ENCODE measurements at regions not wholly inside any gene's neighbourhood (a gene's known extent, or its start where the extent isn't known, plus 50 kb on each side); places are given as distances from the start of the nearest gene placed in this dataset.
"Not testable (repeated sequence)": the region's sequence is repeated elsewhere in the genome, so short reads cannot be mapped to it uniquely, and the experiment has no call there.

DNA sequence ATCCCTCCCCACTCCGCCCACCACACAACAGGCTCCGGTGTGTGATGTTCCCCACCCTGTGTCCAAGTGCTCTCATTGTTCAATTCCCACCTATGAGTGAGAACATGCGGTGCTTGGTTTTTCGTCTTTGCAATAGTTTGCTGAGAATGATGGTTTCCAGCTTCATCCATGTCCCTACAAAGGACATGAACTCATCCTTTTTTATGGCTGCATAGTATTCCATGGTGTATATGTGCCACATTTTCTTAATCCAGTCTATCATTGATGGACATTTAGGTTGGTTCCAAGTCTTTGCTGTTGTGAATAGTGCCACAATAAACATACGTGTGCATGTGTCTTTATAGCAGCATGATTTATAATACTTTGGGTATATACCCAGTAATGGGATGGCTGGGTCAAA lies 81.0 kb upstream of the TINAGL1 start:
- not testable (repeated sequence) for H3K4me3 ChIP-seq (ENCODE audit: low read length); H3K4ac ChIP-seq (ENCODE audit: low read depth, low read length); H3K27me3 ChIP-seq (ENCODE audit: insufficient read depth, low read length, poor library complexity); DNase-seq; H3K56ac ChIP-seq (ENCODE audit: low read length); H3K36me3 ChIP-seq (ENCODE audit: control insufficient read depth, insufficient read depth, low read length); H2AK5ac ChIP-seq (ENCODE audit: low read length); H2BK120ac ChIP-seq (ENCODE audit: low read depth, low read length); H3K27ac ChIP-seq (ENCODE audit: low read depth, low read length); H3K18ac ChIP-seq (ENCODE audit: low read length); H4K5ac ChIP-seq (ENCODE audit: low read length); H3K4me1 ChIP-seq (ENCODE audit: control insufficient read depth, low read depth, low read length); H3K23ac ChIP-seq (ENCODE audit: low read length); H3K79me2 ChIP-seq (ENCODE audit: control insufficient read depth, insufficient read depth, low read length); H3K79me1 ChIP-seq (ENCODE audit: low read length); H4K8ac ChIP-seq (ENCODE audit: low read depth, low read length); H2BK5ac ChIP-seq (ENCODE audit: low read length); H3K9ac ChIP-seq (ENCODE audit: low read length); H2BK15ac ChIP-seq (replicated peaks; ENCODE audit: low read depth); H3K4me2 ChIP-seq (ENCODE audit: low read length)
- no CpG with 5 or more reads among the region's 5 CpGs for WGBS (ENCODE audit: extremely low coverage, insufficient coverage, low lambda C conversion rate)

DNA sequence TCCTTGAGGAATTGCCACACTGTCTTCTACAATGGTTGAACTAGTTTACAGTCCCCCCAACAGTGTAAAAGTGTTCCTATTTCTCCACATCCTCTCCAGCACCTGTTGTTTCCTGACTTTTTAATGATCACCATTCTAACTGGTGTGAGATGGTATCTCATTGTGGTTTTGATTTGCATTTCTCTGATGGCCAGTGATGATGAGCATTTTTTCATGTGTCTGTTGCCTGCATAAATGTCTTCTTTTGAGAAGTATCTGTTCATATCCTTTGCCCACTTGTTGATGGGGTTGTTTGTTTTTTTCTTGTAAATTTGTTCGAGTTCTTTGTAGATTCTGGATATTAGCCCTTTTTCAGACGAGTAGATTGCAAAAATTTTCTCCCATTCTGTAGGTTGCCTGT lies 80.5 kb upstream of the TINAGL1 start:
- H2BK15ac ChIP-seq (replicated peaks; ENCODE audit: low read depth); H3K4me2 ChIP-seq (ENCODE audit: low read length); H3K4me3 ChIP-seq (ENCODE audit: low read length); H4K5ac ChIP-seq (ENCODE audit: low read length); H3K27ac ChIP-seq (ENCODE audit: low read depth, low read length); H3K18ac ChIP-seq (ENCODE audit: low read length); H2AK5ac ChIP-seq (ENCODE audit: low read length); DNase-seq; H3K56ac ChIP-seq (ENCODE audit: low read length); H3K4ac ChIP-seq (ENCODE audit: low read depth, low read length); H3K79me1 ChIP-seq (ENCODE audit: low read length); H3K79me2 ChIP-seq (ENCODE audit: control insufficient read depth, insufficient read depth, low read length); H3K27me3 ChIP-seq (ENCODE audit: insufficient read depth, low read length, poor library complexity); H2BK120ac ChIP-seq (ENCODE audit: low read depth, low read length); H2BK5ac ChIP-seq (ENCODE audit: low read length); H3K23ac ChIP-seq (ENCODE audit: low read length); H4K8ac ChIP-seq (ENCODE audit: low read depth, low read length); H3K36me3 ChIP-seq (ENCODE audit: control insufficient read depth, insufficient read depth, low read length); H3K4me1 ChIP-seq (ENCODE audit: control insufficient read depth, low read depth, low read length); H3K9ac ChIP-seq (ENCODE audit: low read length): not testable (repeated sequence)
- no CpG with 5 or more reads among the region's 2 CpGs for WGBS (ENCODE audit: extremely low coverage, insufficient coverage, low lambda C conversion rate)

DNA sequence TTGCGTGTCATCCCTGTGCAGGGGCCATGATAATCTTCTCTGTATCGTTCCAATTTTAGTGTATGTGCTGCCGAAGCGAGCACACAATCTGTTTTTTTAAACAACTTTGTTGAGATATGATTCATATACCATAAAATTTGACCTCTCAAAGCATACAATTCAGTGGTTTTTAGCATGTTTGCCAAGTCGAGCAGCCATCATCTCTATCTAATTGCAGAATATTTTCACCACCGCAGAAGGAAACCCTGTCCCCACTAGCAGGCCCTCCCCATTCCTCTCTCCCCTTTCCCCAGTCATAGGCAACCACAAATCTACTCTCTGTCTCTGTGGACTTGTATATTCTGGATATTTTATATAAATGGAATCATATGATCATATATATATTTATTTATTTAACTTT lies 78.7 kb upstream of the TINAGL1 start:
- H3K79me1 ChIP-seq (ENCODE audit: low read length): no peaks in the 10 kb centered on the region
- no peak overlapping the region for H3K27ac ChIP-seq (ENCODE audit: low read depth, low read length)
- no peak overlapping the region for H3K4me2 ChIP-seq (ENCODE audit: low read length)
- no peak overlapping the region for H3K56ac ChIP-seq (ENCODE audit: low read length)
- H4K5ac ChIP-seq (ENCODE audit: low read length): no peak overlapping the region
- no peak overlapping the region for H2BK120ac ChIP-seq (ENCODE audit: low read depth, low read length)
- no peaks in the 10 kb centered on the region for H3K36me3 ChIP-seq (ENCODE audit: control insufficient read depth, insufficient read depth, low read length)
- no peak overlapping the region for H3K4me3 ChIP-seq (ENCODE audit: low read length)
- H2AK5ac ChIP-seq (ENCODE audit: low read length): no peak overlapping the region
- H4K8ac ChIP-seq (ENCODE audit: low read depth, low read length): no peak overlapping the region
- H3K23ac ChIP-seq (ENCODE audit: low read length): no peak overlapping the region
- no peak overlapping the region for H2BK5ac ChIP-seq (ENCODE audit: low read length)
- H3K4ac ChIP-seq (ENCODE audit: low read depth, low read length): no peak overlapping the region
- no peak overlapping the region for H3K9ac ChIP-seq (ENCODE audit: low read length)
- no peak overlapping the region for H3K18ac ChIP-seq (ENCODE audit: low read length)
- no peaks in the 10 kb centered on the region for H3K79me2 ChIP-seq (ENCODE audit: control insufficient read depth, insufficient read depth, low read length)
- WGBS (ENCODE audit: extremely low coverage, insufficient coverage, low lambda C conversion rate): no CpG with 5 or more reads among the region's 6 CpGs
- DNase-seq: no peak
- peaks cover 4% of the 10 kb centered on the region for H3K4me1 ChIP-seq (ENCODE audit: control insufficient read depth, low read depth, low read length)
- no peak overlapping the region for H2BK15ac ChIP-seq (replicated peaks; ENCODE audit: low read depth)
- no peaks in the 10 kb centered on the region for H3K27me3 ChIP-seq (ENCODE audit: insufficient read depth, low read length, poor library complexity)

DNA sequence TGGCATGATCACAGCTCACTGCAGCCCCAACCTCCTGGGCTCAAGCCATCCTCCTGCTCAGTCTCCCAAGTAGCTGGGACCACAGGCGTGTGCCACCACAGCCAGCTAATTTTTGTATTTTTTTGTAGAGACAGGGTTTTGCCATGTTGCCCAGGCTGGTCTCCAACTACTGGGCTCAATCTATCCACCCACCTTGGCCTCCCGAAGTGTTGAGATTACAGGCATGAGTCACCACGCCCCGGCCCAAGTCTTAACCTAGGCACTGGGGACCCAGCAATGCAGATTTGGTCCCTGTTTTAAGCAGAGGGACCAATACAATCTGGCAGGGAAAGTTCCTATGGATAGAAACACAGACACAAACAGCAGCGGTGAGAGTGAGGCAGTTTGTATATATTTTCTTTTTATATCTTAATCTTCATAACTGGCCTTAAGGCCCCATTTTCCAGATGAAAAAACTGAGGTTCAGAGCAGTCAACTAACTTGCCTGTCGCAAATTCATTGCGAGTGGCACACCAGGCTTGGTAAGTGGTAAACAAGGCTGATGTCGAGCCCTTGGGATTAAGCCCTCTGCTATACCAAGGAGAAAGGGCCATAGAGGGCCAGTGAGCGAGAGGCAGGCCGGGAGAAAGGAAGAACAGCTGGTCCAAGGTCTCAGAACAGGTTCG lies 77.8 kb upstream of the TINAGL1 start:
- H3K36me3 ChIP-seq (ENCODE audit: control insufficient read depth, insufficient read depth, low read length): no peaks in the 10 kb centered on the region
- no peak overlapping the region for H3K4me2 ChIP-seq (ENCODE audit: low read length)
- H2BK5ac ChIP-seq (ENCODE audit: low read length): peak overlapping the region; percentile 46
- peak overlapping the region; percentile 35 for H2BK120ac ChIP-seq (ENCODE audit: low read depth, low read length)
- no peak overlapping the region for H4K8ac ChIP-seq (ENCODE audit: low read depth, low read length)
- H4K5ac ChIP-seq (ENCODE audit: low read length): no peak overlapping the region
- peak overlapping the region; percentile 29 for H3K9ac ChIP-seq (ENCODE audit: low read length)
- H3K56ac ChIP-seq (ENCODE audit: low read length): peak overlapping the region; percentile 78
- peaks cover 12% of the 10 kb centered on the region for H3K4me1 ChIP-seq (ENCODE audit: control insufficient read depth, low read depth, low read length)
- H3K4me3 ChIP-seq (ENCODE audit: low read length): no peak overlapping the region
- no peak overlapping the region for H3K4ac ChIP-seq (ENCODE audit: low read depth, low read length)
- no peaks in the 10 kb centered on the region for H3K27me3 ChIP-seq (ENCODE audit: insufficient read depth, low read length, poor library complexity)
- no peak overlapping the region for H3K23ac ChIP-seq (ENCODE audit: low read length)
- no peak overlapping the region for H3K27ac ChIP-seq (ENCODE audit: low read depth, low read length)
- no peak overlapping the region for H2BK15ac ChIP-seq (replicated peaks; ENCODE audit: low read depth)
- H3K79me2 ChIP-seq (ENCODE audit: control insufficient read depth, insufficient read depth, low read length): no peaks in the 10 kb centered on the region
- H3K79me1 ChIP-seq (ENCODE audit: low read length): no peaks in the 10 kb centered on the region
- WGBS (ENCODE audit: extremely low coverage, insufficient coverage, low lambda C conversion rate): no CpG with 5 or more reads among the region's 11 CpGs
- no peak for DNase-seq
- no peak overlapping the region for H2AK5ac ChIP-seq (ENCODE audit: low read length)
- H3K18ac ChIP-seq (ENCODE audit: low read length): peak overlapping the region; percentile 82

DNA sequence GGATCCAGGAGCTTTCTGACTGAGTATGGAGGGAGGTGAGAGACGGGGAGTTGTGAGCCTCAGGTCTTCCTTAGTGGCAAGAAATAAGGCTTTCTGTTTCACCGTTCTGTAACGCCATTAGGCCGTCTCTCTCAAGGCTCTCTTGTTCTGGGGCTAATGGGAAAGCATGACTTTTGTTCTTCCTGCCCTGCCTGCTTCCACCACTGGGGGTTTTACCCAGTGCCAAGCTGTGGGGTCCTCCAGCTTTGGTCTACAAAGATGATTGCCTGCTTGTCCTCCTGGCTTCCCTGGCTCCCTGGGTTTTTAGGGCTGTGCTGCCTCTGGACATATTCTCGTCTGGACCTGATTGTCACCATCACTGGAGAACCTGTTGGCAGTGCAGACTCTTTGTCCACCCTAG lies 74.8 kb upstream of the TINAGL1 start:
- no CpG with 5 or more reads among the region's 5 CpGs for WGBS (ENCODE audit: extremely low coverage, insufficient coverage, low lambda C conversion rate)

DNA sequence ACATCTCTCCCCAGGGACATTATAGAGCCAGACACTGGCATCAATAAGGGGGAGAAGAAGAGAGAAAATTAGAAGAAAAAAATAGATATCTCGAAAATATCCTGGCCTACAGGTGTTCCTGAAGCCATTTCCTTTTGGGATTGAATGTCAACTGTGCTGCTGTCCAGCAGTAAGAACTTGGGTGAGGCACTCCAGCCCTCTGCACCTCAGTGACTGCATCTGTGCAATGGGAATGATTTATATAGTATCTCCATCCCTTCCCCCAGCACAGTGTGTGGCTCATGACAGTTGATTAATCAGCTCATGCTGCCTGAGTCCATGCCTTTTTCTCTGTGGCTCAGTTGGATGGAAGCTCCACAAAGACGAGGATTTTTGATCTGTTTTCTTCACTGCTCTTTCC lies 74.1 kb upstream of the TINAGL1 start:
- DNase-seq: no peak
- Histone ChIP-seq H3K79me1 (ENCODE audit: low read length) (no peaks in the 10 kb centered on the region), H3K9ac (ENCODE audit: low read length) (no peak overlapping the region), H3K4me1 (ENCODE audit: control insufficient read depth, low read depth, low read length) (peaks cover 19% of the 10 kb centered on the region), H3K27ac (ENCODE audit: low read depth, low read length) (no peak overlapping the region), H3K4ac (ENCODE audit: low read depth, low read length) (no peak overlapping the region), H3K4me2 (ENCODE audit: low read length) (no peak overlapping the region), H3K18ac (ENCODE audit: low read length) (no peak overlapping the region), H2AK5ac (ENCODE audit: low read length) (no peak overlapping the region), H3K23ac (ENCODE audit: low read length) (no peak overlapping the region), H3K27me3 (ENCODE audit: insufficient read depth, low read length, poor library complexity) (no peaks in the 10 kb centered on the region), H2BK120ac (ENCODE audit: low read depth, low read length) (no peak overlapping the region), H4K8ac (ENCODE audit: low read depth, low read length) (no peak overlapping the region), H2BK5ac (ENCODE audit: low read length) (no peak overlapping the region), H3K36me3 (ENCODE audit: control insufficient read depth, insufficient read depth, low read length) (no peaks in the 10 kb centered on the region), H2BK15ac (replicated peaks; ENCODE audit: low read depth) (no peak overlapping the region), H3K56ac (ENCODE audit: low read length) (no peak overlapping the region), H3K79me2 (ENCODE audit: control insufficient read depth, insufficient read depth, low read length) (no peaks in the 10 kb centered on the region), H4K5ac (ENCODE audit: low read length) (no peak overlapping the region), H3K4me3 (ENCODE audit: low read length) (no peak overlapping the region)
- no CpG with 5 or more reads among the region's 2 CpGs for WGBS (ENCODE audit: extremely low coverage, insufficient coverage, low lambda C conversion rate)

More for the DNA sequence above, 74.8 kb upstream of the TINAGL1 start:
- H3K79me2 ChIP-seq (ENCODE audit: control insufficient read depth, insufficient read depth, low read length): no peaks in the 10 kb centered on the region
- H3K4ac ChIP-seq (ENCODE audit: low read depth, low read length): no peak overlapping the region
- H3K23ac ChIP-seq (ENCODE audit: low read length): no peak overlapping the region
- peak overlapping the region; percentile 6 for H2AK5ac ChIP-seq (ENCODE audit: low read length)
- H4K8ac ChIP-seq (ENCODE audit: low read depth, low read length): no peak overlapping the region
- H4K5ac ChIP-seq (ENCODE audit: low read length): no peak overlapping the region
- H3K56ac ChIP-seq (ENCODE audit: low read length): peak overlapping the region; percentile 17
- no peaks in the 10 kb centered on the region for H3K79me1 ChIP-seq (ENCODE audit: low read length)
- H3K4me2 ChIP-seq (ENCODE audit: low read length): no peak overlapping the region
- H3K27ac ChIP-seq (ENCODE audit: low read depth, low read length): no peak overlapping the region
- no peak overlapping the region for H2BK5ac ChIP-seq (ENCODE audit: low read length)
- no peaks in the 10 kb centered on the region for H3K36me3 ChIP-seq (ENCODE audit: control insufficient read depth, insufficient read depth, low read length)
- H3K27me3 ChIP-seq (ENCODE audit: insufficient read depth, low read length, poor library complexity): no peaks in the 10 kb centered on the region
- peak; percentile 51 for DNase-seq
- H2BK15ac ChIP-seq (replicated peaks; ENCODE audit: low read depth): no peak overlapping the region
- no peak overlapping the region for H2BK120ac ChIP-seq (ENCODE audit: low read depth, low read length)
- no peak overlapping the region for H3K9ac ChIP-seq (ENCODE audit: low read length)
- H3K4me1 ChIP-seq (ENCODE audit: control insufficient read depth, low read depth, low read length): peaks cover 19% of the 10 kb centered on the region
- H3K18ac ChIP-seq (ENCODE audit: low read length): no peak overlapping the region
- H3K4me3 ChIP-seq (ENCODE audit: low read length): no peak overlapping the region

All from mesendoderm (in vitro differentiated cells).